ENCODE measurements at regions not wholly inside any gene's neighbourhood (a gene's known extent, or its start where the extent isn't known, plus 50 kb on each side); places are given as distances from the start of the nearest gene placed in this dataset.

DNA sequence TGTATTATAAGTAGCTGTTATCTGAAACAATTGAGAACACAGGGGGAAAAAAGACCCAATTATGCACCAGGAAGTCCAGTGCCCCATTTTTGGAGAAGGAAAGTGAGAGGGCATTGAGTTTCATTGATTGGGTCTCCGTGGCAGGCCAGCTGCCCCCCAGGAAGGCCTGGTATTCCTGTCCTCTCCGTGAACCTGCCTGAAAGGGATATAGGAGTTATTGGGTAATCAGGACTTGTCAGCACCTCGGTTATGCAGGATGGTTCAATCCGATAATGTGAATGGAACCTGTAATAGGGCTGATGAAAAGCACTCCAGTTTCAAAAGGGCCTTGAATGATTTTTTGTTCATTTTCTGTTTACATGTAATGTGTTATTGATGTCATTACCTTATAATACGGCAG is 122.0 kb upstream of the RARB start:
- TF ChIP-seq, protein P1, sequence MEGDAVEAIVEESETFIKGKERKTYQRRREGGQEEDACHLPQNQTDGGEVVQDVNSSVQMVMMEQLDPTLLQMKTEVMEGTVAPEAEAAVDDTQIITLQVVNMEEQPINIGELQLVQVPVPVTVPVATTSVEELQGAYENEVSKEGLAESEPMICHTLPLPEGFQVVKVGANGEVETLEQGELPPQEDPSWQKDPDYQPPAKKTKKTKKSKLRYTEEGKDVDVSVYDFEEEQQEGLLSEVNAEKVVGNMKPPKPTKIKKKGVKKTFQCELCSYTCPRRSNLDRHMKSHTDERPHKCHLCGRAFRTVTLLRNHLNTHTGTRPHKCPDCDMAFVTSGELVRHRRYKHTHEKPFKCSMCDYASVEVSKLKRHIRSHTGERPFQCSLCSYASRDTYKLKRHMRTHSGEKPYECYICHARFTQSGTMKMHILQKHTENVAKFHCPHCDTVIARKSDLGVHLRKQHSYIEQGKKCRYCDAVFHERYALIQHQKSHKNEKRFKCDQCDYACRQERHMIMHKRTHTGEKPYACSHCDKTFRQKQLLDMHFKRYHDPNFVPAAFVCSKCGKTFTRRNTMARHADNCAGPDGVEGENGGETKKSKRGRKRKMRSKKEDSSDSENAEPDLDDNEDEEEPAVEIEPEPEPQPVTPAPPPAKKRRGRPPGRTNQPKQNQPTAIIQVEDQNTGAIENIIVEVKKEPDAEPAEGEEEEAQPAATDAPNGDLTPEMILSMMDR (IDR thresholded peaks at IDR 0.05; ENCODE audit: extremely low read depth in 1 of 2, insufficient read depth in 1 of 2, low read depth in 1 of 2, low read length in 2 of 2) = no peak
- TF ChIP-seq, protein P2, sequence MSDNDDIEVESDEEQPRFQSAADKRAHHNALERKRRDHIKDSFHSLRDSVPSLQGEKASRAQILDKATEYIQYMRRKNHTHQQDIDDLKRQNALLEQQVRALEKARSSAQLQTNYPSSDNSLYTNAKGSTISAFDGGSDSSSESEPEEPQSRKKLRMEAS (IDR thresholded peaks at IDR 0.05; ENCODE audit: insufficient read depth, insufficient read length) = no peak
- TF ChIP-seq EZH2 (IDR thresholded peaks at IDR 0.05; ENCODE audit: borderline replicate concordance, low read depth, low read length, severe bottlenecking) (no peak), FOS (IDR thresholded peaks at IDR 0.05; ENCODE audit: borderline replicate concordance, insufficient read depth, low read length) (no peak), POLR2A (IDR thresholded peaks at IDR 0.05; ENCODE audit: low read depth, low read length) (no peak), GATA2 (IDR thresholded peaks at IDR 0.05; ENCODE audit: insufficient read depth, insufficient read length, low read depth, low read length) (no peak), JUN (IDR thresholded peaks at IDR 0.05; ENCODE audit: borderline replicate concordance, insufficient read depth, insufficient read length, low read depth) (no peak), MYC (IDR thresholded peaks at IDR 0.05; ENCODE audit: low read depth, low read length) (no peak), POLR2AphosphoS5 (IDR thresholded peaks at IDR 0.05; ENCODE audit: insufficient read depth, low read depth, low read length) (no peak)
- no peaks in the 10 kb centered on the region for H3K36me3 ChIP-seq (ENCODE audit: control insufficient read depth in 2 of 2, extremely low read depth in 1 of 2, insufficient read depth in 2 of 2, low read length in 2 of 2)
- no peak overlapping the region for H3K4me3 ChIP-seq (replicated peaks in 1 of 3; ENCODE audit: insufficient read depth in 1 of 3, low read depth in 1 of 3, low read length in 3 of 3)
- H3K9me1 ChIP-seq (replicated peaks; ENCODE audit: control insufficient read depth, extremely low read depth, insufficient read depth, low read length) = no peaks in the 10 kb centered on the region
- dilution Hi-C loops (cut with MboI; ENCODE audit: extremely low pct_ligation_motif_present, low sequenced_read_pairs) = no loop called here
- no peaks in the 10 kb centered on the region for H3K4me1 ChIP-seq (ENCODE audit: control insufficient read depth, extremely low read depth, insufficient read depth, low read length)
- no peak for FAIRE-seq
- H3K4me2 ChIP-seq (ENCODE audit: insufficient read depth, low read length) = no peak overlapping the region
- ChIA-PET CTCF (interaction anchor here (1.1 kb wide), 1 partner anchor 9 kb away, joined by 3 read pairs; no protein-coding TSS in a partner anchor), POLR2A (no interaction called here)
- H3K27ac ChIP-seq (ENCODE audit: insufficient read depth, low read depth, low read length) = no peak overlapping the region
- no TSS peak for BruUV-seq (replicated peaks)
- DNase-seq (ENCODE audit: low read depth, low spot score) = no peak
- no peaks in the 10 kb centered on the region for H3K79me2 ChIP-seq (ENCODE audit: control insufficient read depth, insufficient read depth, low read length)
- no peak overlapping the region for H3K9ac ChIP-seq (replicated peaks; ENCODE audit: extremely low read depth, insufficient read depth, low read length)
- no peak overlapping the region for H2AFZ ChIP-seq (ENCODE audit: low read depth, low read length)
- no peaks in the 10 kb centered on the region for H4K20me1 ChIP-seq (replicated peaks; ENCODE audit: control insufficient read depth, extremely low read depth, insufficient read depth, low read length)
- intact Hi-C loops (cut with micrococcal nuclease) = no loop called here
- no peaks in the 10 kb centered on the region for H3K9me3 ChIP-seq (replicated peaks; ENCODE audit: control insufficient read depth, insufficient read depth, low read length)
- H3K27me3 ChIP-seq (ENCODE audit: control insufficient read depth in 2 of 2, insufficient read depth in 2 of 2, low read length in 2 of 2) = no peaks in the 10 kb centered on the region

All from endothelial cell of umbilical vein (primary cell).